HFFc6 (cell line): ENCODE measurements at regions not wholly inside any gene's neighbourhood (a gene's known extent, or its start where the extent isn't known, plus 50 kb on each side); places are given as distances from the start of the nearest gene placed in this dataset.
"Not testable (repeated sequence)": the region's sequence is repeated elsewhere in the genome, so short reads cannot be mapped to it uniquely, and the experiment has no call there.

ENCODE experiments used
- DNase-seq: peaks from one replicate; pipeline ENCODE4 v3.0.0-alpha.2; 2018
- H3K27ac Mint-ChIP-seq: 2 replicates; pipeline ENCODE4 v1.8.0; 2020; ENCODE audit warnings: mild to moderate bottlenecking, mixed read lengths
- H3K27me3 Mint-ChIP-seq: 2 replicates; pipeline ENCODE4 v1.8.0; 2021; ENCODE audit warnings: mild to moderate bottlenecking, moderate library complexity, mixed read lengths; ENCODE audit not compliant: insufficient read depth
- H3K36me3 Mint-ChIP-seq: 2 replicates; pipeline ENCODE4 v1.8.0; 2021; ENCODE audit warnings: low read depth, mixed read lengths
- H3K4me1 Mint-ChIP-seq: 2 replicates; pipeline ENCODE4 v1.8.0; 2020; ENCODE audit warnings: low read depth, mixed read lengths
- H3K4me3 Mint-ChIP-seq: 2 replicates; pipeline ENCODE4 v1.8.0; 2020; ENCODE audit warnings: mild to moderate bottlenecking, moderate library complexity, mixed read lengths
- H3K9me3 Mint-ChIP-seq: 2 replicates; pipeline ENCODE4 v1.8.0; 2020; ENCODE audit warnings: mild to moderate bottlenecking, mixed read lengths
- CTCF ChIP-seq: fragments of 200-600 bp; sonication (generic); IDR thresholded peaks from 2 replicates; pipeline ENCODE4 v1.5.0; 2021; ENCODE audit warnings: antibody characterized with exemption, mild to moderate bottlenecking

GRCh38 chr5:100023536-100023935, 511.6 kb upstream of the FAM174A start:
- no peak for TF ChIP-seq CTCF
- no peaks in the 10 kb centered on the region for H3K27me3 Mint-ChIP-seq
- H3K4me3 Mint-ChIP-seq: no peak overlapping the region
- H3K27ac Mint-ChIP-seq: no peak overlapping the region
- H3K4me1 Mint-ChIP-seq: no peaks in the 10 kb centered on the region
- H3K36me3 Mint-ChIP-seq: peaks cover 4% of the 10 kb centered on the region; the same call in 1 of the 2 replicates
- peaks cover 19% of the 10 kb centered on the region for H3K9me3 Mint-ChIP-seq
- DNase-seq: no peak

GRCh38 chr5:100017520-100018262, 517.5 kb upstream of the FAM174A start:
- H3K27me3 Mint-ChIP-seq: no peaks in the 10 kb centered on the region
- H3K27ac Mint-ChIP-seq: no peak overlapping the region
- DNase-seq: no peak
- peaks cover 21% of the 10 kb centered on the region for H3K9me3 Mint-ChIP-seq
- H3K4me1 Mint-ChIP-seq: no peaks in the 10 kb centered on the region
- H3K36me3 Mint-ChIP-seq: no peaks in the 10 kb centered on the region
- no peak for TF ChIP-seq CTCF
- no peak overlapping the region for H3K4me3 Mint-ChIP-seq

GRCh38 chr5:100013305-100013704, 521.9 kb upstream of the FAM174A start:
- not testable (repeated sequence) for H3K4me3 Mint-ChIP-seq
- H3K9me3 Mint-ChIP-seq: peaks cover 22% of the 10 kb centered on the region

GRCh38 chr5:100011160-100011559, 524.0 kb upstream of the FAM174A start:
- not testable (repeated sequence) for H3K4me1 Mint-ChIP-seq, H3K36me3 Mint-ChIP-seq, H3K27ac Mint-ChIP-seq, H3K27me3 Mint-ChIP-seq, DNase-seq, H3K4me3 Mint-ChIP-seq
- H3K9me3 Mint-ChIP-seq: peaks cover 23% of the 10 kb centered on the region

More at GRCh38 chr5:100013305-100013704, 521.9 kb upstream of the FAM174A start:
- H3K27ac Mint-ChIP-seq, DNase-seq, H3K4me1 Mint-ChIP-seq, H3K36me3 Mint-ChIP-seq, H3K27me3 Mint-ChIP-seq: not testable (repeated sequence)

GRCh38 chr5:100004969-100005368, 530.2 kb upstream of the FAM174A start:
- TF ChIP-seq CTCF: no peak
- no peak overlapping the region for H3K4me3 Mint-ChIP-seq
- no peaks in the 10 kb centered on the region; the same call in 1 of the 2 replicates for H3K27me3 Mint-ChIP-seq
- no peaks in the 10 kb centered on the region for H3K4me1 Mint-ChIP-seq
- no peaks in the 10 kb centered on the region for H3K36me3 Mint-ChIP-seq
- H3K9me3 Mint-ChIP-seq: peaks cover 16% of the 10 kb centered on the region
- H3K27ac Mint-ChIP-seq: no peak overlapping the region
- DNase-seq: no peak

GRCh38 chr5:99998319-99998718, 536.9 kb upstream of the FAM174A start:
- no peak for TF ChIP-seq CTCF
- Mint-ChIP-seq H3K4me1 (no peaks in the 10 kb centered on the region), H3K36me3 (no peaks in the 10 kb centered on the region; the same call in 1 of the 2 replicates), H3K4me3 (no peak overlapping the region), H3K27ac (no peak overlapping the region), H3K27me3 (no peaks in the 10 kb centered on the region), H3K9me3 (peaks cover 42% of the 10 kb centered on the region)
- DNase-seq: no peak
